B cell (primary cell): ENCODE measurements at regions not wholly inside any gene's neighbourhood (a gene's known extent, or its start where the extent isn't known, plus 50 kb on each side); places are given as distances from the start of the nearest gene placed in this dataset.

Experiments
- CTCF ChIP-seq: fragments of 200-600 bp; IDR thresholded peaks from one replicate; pipeline ENCODE4 v1.8.0; 2022; ENCODE audit warnings: antibody characterized with exemption, mild to moderate bottlenecking
- EZH2 ChIP-seq: IDR thresholded peaks from 2 replicates; pipeline ENCODE4 v1.6.1; 2012; ENCODE audit warnings: borderline replicate concordance, low read depth, mild to moderate bottlenecking, moderate library complexity, low read length; ENCODE audit not compliant: insufficient read depth, poor library complexity, severe bottlenecking

- TF ChIP-seq CTCF (no peak), EZH2 (no peak)
These were observed 87.7 kb upstream of the LSM14A start for GRCh38 chr19:34084396-34085145.
